SK-MEL-5 (cell line): ENCODE measurements at regions not wholly inside any gene's neighbourhood (a gene's known extent, or its start where the extent isn't known, plus 50 kb on each side); places are given as distances from the start of the nearest gene placed in this dataset.
A peak's percentile ranks its signal among the peaks of the same experiment; 100 is the strongest.

Experiments
- DNase-seq: peaks from one replicate; pipeline ENCODE4 v3.0.0-alpha.2; 2016; ENCODE audit warnings: low read depth, low spot score
- in situ Hi-C: cut with HindIII; loops from 2 replicates; pipeline ENCODE4 v1.10.0; 2016; ENCODE audit warnings: low sequenced_read_pairs, high pct_unique_total_duplicates, low pct_unique_long_range_greater_than_20kb

- no peak for DNase-seq
- in situ Hi-C loops, result no loop called here
Observed at GRCh38 chrX:124504111-124504983, 158.0 kb downstream of the SH2D1A start.

DNA sequence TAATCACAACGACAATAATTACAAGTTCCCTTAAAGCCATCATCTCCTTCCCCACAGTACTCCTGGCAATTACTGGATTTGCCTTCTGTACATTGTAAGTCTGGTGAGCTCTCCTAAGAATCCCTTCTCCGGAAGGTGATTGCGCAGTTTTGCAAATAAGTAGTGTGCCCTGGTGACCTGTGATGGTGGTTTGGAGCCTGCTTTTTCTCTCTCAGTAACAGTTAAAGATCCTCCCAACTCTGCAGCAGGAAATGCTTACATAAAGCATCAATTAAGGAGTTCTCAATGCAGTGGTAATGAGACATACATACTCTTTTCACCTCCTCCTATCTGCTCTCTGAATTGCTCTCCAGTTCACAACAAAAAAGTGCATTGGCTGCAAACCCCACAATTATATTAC lies 159.7 kb downstream of the SH2D1A start:
- in situ Hi-C loops, result no loop called here

GRCh38 chrX:124507246-124507645 lies 160.9 kb downstream of the SH2D1A start:
- no peak for DNase-seq

More for the DNA sequence above, 159.7 kb downstream of the SH2D1A start:
- DNase-seq, result no peak

DNA sequence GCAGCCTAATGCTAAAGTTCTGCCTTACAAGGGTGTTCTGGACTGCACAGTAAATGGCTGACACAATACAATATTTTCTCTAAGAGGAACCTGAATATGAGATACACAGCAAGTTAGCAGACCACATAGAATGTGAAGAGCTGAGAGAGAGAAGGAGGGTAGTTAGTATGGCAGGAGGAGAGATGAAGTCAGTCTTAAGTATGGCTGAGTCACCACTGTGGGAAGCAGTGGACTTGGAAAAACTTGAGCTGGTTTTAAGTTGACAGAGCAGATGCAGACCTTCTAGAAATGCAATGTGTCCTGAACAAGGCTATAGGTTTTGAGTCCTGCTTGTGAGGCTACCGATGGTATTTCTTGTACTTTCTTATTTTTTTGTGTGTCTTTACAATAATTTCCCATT lies 172.5 kb downstream of the SH2D1A start:
- in situ Hi-C loops, result no loop called here
- DNase-seq, result no peak

More at GRCh38 chrX:124507246-124507645, 160.9 kb downstream of the SH2D1A start:
- in situ Hi-C loops, result no loop called here

- no peak for DNase-seq
- in situ Hi-C loops, result no loop called here
Observed at GRCh38 chrX:124524852-124525251, 178.5 kb downstream of the SH2D1A start.

GRCh38 chrX:124529786-124530185 lies 183.4 kb downstream of the SH2D1A start:
- in situ Hi-C loops, result no loop called here
- no peak for DNase-seq

DNA sequence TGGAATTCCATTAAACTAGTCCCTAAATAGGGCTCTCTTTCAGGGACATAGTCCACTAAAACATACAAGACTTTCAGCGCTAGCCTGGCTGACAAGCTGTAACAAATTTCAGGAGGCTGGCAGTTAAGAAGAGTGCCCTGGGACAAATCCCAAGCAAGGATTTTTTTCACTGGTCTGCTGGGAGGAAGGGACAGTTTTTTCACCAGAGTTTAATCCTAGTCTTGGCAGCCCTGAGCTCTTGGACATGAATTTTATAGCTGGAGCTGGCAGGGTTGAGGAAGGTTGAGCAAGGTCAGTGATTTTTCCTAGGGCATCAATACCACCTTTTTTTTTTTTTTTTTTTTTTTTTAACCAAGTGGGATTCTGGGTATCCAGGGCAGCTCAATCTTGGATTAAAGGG lies 184.4 kb downstream of the SH2D1A start:
- no peak for DNase-seq
- in situ Hi-C loops, result no loop called here

- in situ Hi-C loops, result no loop called here
Observed at GRCh38 chrX:124534536-124534935, 188.2 kb downstream of the SH2D1A start.

GRCh38 chrX:124540474-124540873 lies 194.1 kb downstream of the SH2D1A start:
- no peak for DNase-seq
- in situ Hi-C loops, result no loop called here

More at GRCh38 chrX:124534536-124534935, 188.2 kb downstream of the SH2D1A start:
- DNase-seq, result no peak

- in situ Hi-C loops, result no loop called here
- DNase-seq, result no peak
Observed at GRCh38 chrX:124548571-124548970, 202.2 kb downstream of the SH2D1A start.

DNA sequence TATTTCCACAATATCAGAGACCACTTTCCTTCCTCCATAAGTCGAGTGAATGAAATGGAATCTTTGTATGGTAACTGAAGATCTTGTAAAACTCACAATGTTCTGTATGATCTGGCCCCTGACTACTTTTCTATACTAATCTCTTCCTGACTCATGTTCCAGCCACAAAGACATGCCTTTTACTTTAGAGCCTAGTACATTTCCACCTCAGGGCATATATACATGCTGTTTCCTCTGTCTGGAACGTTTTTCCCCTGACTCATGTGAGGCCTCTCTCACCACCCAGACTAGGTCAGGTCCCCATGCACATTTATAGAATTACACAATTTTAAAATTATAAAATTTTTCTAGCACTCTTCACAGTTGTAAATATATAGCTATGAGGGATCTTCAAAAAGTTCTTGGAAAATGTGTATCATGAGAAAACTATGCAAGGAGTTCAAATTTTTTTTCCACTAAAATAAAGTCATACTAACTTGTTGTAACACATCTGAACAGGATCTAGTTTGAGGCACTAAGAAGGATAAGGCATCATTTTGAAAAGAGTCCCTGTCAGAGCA lies 208.8 kb downstream of the SH2D1A start:
- in situ Hi-C loops, result no loop called here
- peak; percentile 46 for DNase-seq

DNA sequence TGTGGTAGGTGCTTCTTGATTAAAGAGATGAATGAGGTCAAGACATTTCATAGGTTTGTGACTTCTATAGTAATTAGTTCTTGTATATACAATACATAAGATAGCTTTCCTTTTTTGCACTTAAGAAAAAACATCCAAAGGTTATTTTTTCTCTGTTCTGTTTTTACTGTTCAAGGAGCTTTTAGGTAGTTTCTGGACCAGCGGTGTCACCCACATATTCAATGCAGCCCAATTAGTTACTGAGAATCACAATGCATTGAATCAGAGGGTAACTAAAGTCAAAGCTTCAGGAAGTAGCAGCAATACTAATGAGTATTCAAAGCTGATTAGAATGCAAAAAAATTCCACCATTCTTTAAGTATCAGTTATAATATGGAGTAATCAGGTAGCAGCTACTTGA lies 211.6 kb downstream of the SH2D1A start:
- no peak for DNase-seq
- in situ Hi-C loops, result no loop called here

DNA sequence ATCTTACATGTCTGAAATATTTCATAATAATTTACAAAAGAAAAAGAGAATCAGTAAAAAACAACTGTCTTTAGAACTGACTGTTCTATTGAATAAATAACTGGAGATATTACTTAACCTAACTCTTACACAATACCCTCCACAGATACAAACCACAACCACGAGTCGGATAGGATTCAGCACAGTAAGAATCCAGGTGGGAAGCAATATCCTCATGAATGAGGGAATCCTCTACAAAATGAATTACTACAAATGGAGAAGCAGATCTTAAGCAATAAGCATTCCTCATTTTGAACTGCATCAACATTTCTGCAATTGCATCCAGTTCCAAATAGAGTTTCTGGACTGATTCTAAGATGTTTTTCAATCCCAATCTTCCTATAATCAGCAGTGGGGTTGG lies 227.1 kb downstream of the SH2D1A start:
- in situ Hi-C loops, result no loop called here
- DNase-seq, result no peak

DNA sequence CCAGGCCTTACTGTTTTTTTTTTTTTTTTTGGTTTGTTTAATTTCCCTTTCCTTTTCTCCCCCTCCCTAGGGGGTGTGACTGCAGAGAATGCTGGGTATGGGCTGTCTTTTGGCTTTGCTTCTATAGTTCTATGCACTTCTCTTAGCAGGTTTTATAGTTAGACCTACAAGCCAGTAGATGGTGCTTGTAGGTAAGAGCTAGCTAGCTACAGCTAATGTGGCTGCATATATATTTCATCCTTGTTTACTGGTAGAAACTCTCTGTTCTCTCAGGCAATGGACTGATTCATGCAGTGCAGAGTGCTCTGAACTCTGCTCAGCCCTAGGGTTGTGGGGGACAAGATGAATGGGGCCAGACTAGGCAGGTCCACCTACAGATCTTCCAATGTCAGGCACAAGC lies 246.4 kb downstream of the SH2D1A start:
- no peak for DNase-seq
- in situ Hi-C loops, result no loop called here

DNA sequence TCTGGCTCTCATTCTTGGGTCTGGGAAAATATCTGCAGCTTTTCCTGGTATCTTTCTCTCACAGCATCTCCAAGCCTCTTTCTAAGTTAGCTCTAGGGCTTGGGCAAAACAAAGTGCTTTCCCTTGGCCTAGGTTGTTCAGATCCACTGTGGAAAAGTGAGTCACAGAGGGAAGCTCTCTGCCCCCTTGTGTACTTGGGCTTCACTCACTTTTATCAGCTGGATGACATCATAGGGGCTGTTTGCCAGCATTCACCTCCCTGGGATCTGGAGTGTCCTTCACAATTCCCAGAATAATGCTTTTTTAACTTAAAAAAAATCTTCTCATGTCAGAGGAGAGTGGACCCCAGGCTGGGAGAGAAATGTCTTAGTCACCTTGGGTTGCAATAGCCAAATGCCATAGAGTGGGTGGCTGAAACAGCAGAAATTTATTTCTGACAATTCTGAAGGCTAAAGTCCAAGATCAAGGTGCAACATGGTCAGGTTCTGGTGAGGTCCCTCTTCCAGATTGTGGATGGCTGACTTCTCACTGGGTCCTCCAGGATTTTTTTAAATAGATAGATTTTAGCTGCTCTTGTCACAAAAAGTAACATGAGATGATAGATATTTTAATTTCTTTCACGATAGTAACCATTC lies 247.8 kb downstream of the SH2D1A start:
- DNase-seq, result no peak
- in situ Hi-C loops, result no loop called here

- in situ Hi-C loops, result no loop called here
Observed at GRCh38 chrX:124605511-124605910, 259.1 kb downstream of the SH2D1A start.

DNA sequence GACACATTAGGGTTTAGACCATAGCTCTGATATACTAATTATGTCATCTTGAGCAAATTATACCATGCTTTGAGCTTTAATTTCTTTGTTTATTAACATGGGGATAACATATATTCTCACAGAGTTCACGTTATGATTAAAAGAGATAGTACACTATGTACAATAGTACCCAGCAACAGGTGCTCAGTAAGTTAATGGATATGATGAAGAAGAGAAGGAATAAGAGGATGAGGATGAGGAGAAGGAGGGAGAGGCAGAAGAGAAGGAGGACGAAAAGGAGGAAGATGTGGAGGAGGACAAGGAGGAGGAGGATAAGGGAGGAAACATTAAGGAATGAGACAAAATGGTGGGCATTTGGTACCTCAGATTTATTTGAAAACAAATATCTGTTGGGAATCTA lies 260.4 kb downstream of the SH2D1A start:
- in situ Hi-C loops, result no loop called here
- DNase-seq, result no peak

More at GRCh38 chrX:124605511-124605910, 259.1 kb downstream of the SH2D1A start:
- no peak for DNase-seq

DNA sequence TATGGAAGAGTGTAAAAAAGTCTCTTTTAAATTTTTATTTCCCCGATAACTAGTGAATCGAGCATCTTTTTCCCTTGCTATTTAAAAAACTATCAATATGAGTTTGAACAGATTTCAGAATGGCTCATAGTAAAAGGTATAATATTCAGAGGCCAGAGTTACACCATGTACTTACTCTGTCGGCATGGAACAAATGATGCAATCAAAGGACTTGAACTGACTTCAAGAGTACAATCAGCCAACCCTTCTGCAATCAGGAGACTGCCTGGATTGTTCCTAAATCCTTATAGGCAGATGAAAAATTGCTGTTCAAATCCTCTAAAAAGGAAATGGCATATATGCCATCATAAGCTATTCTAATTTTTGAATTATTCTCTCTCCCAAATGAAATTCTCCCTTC lies 273.3 kb downstream of the SH2D1A start:
- in situ Hi-C loops, result no loop called here

DNA sequence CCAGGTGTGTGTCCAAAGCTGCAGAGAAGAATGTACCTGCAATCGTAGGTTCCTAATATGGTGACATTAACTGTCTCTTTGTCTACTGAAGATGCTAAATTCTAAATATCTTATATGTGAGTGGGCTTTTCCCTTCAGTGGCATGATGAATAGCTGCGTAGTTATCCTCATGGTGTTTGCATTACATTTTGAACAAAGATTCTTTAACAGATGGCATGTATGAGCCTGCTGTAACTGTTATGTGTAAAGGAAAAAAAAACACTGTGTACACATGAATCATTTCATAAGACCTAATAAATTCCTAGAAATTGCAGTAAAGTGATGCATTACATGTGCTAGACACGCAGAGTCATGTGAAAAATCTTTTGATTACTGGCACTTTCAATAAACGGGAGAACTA lies 288.0 kb downstream of the SH2D1A start:
- no peak for DNase-seq
- in situ Hi-C loops, result no loop called here

More for the DNA sequence above, 273.3 kb downstream of the SH2D1A start:
- DNase-seq, result no peak
